TTC549 (cell line): ENCODE measurements at regions not wholly inside any gene's neighbourhood (a gene's known extent, or its start where the extent isn't known, plus 50 kb on each side); places are given as distances from the start of the nearest gene placed in this dataset.

Source experiments
- FAIRE-seq: peaks from 2 replicates; lab custom pipeline; 2012; peaks lifted over from hg19 to GRCh38; lab: Jason Lieb, UNC

DNA sequence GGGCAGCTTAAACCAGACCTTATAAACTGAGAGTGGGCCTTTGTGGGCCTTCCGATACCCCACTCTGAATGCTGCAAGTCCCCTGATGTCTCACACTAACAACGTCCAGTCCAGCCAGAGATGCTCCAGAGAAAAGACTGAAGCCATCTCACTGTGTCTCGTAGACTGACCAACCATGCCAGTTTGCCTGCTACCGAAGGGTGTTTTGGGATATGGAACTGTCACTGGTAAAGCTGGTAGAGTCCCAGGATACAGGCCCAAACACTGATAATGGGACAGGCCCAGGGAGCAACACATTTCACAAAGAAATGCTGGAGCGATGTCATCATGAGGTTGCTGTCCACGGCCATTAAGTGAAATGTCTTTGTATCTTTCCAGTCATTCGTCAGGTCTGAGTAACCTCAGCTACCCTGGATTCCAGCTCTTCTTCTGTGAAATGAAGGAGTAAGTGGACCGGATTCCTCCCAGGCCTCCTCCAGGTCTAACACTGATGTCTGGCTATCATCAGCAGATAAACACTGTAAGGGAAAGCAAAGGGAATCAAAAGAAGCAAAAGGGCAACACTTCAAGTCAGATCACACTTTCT lies 81.6 kb downstream of the SLC5A7 start:
- no peak for FAIRE-seq

DNA sequence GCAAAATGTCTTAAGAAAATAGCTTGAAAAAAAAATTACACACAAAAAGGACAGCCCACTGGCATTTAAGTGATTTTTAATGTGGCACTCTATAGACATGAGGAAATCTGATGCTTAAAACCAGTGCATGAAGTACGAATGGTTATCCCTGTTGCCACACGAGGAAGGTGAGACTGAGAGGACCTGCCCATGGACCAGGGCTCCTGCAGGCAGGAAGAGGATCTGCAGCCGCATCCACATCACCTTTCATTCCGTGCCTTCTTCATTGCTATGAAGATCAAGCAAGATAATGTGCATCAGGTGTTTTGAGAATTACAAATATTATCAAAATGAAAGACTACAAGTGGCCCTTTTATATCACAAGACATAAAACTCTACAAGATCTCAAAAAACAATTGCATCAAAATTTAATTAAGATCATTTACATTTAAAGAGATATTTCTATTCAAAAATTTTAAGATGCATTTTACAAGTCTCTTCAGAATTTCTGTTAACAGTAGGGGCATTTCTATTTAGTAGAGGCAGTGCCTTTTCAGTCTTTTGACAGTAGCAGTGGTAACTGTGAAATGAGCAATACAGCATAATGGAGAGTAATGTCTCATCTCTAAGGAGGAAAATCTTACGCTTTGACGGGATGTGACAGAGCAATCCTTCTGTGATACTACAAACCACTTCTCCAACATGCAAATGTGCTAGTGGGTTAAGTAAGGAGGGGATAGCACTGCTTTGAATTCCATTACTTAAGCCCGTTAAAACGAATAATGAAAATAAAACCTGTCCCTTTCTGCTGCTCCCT lies 83.4 kb downstream of the SLC5A7 start:
- FAIRE-seq, result no peak

DNA sequence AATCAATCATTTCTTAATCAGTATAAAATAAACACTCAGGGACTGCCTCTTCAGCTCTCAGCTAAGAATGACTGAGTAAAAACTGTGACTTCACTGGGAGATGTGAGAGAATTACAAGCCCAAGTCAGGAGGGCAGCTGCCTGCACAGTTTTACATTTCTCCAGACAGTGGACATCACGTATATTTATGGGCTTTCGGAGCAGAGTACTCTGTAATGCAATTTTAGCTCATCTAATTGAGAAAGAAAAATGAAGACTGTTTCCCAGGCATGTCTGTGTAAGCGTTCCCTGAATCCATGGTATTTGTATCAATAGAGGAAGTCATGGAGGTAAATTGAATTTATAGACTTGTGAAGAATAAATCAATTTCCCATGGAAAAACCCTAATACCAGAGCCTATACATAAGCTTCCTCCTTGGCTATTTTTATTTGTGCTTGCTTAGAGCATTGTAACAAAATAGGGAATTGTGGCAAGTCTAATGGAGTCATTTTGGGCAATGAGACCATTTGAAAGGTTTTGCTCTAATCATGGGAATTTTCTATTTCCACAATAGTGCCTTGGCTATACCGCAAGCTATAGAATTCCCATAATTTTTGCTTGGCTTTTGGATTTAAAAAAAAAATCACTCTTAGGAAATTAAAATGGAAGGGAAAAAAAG lies 87.2 kb downstream of the SLC5A7 start:
- FAIRE-seq, result no peak

DNA sequence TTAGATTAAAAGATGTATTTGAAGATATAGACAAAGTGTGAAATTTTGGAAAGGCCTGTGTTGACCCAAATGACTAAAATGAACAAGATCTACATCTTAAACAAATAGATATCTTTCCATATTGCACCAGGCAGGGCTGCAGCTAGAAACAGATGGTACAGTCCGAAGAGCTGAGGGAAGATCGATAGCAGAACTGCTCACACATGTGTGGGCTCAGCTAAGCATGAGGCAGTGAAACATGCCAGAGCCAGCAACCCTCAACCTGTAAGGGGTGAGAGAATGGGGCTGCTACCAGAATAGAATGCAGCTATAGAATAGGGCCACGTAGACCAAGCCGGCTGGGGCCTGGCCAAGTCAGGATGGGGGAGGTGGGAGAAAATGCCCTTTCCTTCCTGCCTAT lies 87.8 kb downstream of the SLC5A7 start:
- no peak for FAIRE-seq

DNA sequence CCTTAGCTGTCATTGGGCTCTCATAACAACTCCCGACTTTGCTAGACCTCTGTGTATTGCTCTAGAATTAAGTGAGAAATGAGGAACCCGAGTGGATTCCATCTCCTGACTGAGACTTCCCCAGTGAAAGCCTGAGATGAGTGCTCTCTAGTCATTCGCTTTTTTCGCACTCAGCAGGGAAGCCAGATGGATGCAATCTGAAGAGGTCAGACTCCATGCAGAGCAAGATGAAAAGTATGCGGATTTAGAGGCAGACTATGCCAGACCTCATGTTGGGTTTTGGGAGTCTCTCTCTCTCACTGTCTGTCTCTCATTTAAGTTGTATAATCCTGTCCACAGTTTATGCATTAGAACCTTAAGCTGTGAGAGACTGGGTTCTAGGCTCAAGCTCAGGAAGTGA lies 88.6 kb downstream of the SLC5A7 start:
- FAIRE-seq, result no peak

DNA sequence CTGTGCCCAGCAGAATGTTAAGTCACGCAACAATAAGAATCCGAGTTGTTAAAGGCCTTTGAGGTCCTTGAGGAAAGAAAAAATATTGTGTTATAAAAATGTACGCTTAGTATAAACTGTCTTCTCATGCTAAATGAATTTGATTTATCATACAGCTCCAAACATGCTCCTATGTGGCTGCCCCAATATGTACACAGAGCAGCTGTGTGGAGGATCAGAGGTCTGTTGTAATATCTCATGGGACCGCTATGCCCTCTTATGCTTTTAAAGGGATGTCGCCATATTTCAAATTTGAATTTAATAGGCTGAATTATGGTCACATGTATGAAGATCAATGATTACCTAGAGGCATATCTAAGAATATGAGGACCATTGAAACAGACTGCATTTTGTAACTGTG lies 90.2 kb downstream of the SLC5A7 start:
- no peak for FAIRE-seq

DNA sequence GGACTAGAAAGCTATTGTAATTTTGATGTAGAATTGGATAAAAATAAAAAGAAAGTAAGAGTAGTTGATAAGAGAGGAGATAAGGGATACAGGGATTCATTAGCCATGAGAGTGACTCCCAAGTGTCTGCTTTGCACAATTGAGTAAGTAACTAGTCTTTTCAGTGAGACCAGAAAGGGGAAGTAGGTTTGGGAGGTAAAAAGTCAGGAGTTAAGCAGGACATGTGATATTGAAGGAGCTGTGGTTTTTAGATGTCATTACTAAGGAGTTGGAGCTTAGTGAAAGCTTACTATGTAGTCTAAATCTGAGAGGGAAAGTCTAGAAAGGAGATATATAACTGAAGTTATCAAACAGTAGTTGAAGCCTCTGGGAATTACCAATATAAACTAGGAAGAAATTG lies 93.4 kb downstream of the SLC5A7 start:
- FAIRE-seq, result no peak

- FAIRE-seq, result no peak
Measured at GRCh38 chr2:108080177-108080576, 93.9 kb downstream of the SLC5A7 start.

GRCh38 chr2:108082978-108083377 lies 96.7 kb downstream of the SLC5A7 start:
- no peak for FAIRE-seq

DNA sequence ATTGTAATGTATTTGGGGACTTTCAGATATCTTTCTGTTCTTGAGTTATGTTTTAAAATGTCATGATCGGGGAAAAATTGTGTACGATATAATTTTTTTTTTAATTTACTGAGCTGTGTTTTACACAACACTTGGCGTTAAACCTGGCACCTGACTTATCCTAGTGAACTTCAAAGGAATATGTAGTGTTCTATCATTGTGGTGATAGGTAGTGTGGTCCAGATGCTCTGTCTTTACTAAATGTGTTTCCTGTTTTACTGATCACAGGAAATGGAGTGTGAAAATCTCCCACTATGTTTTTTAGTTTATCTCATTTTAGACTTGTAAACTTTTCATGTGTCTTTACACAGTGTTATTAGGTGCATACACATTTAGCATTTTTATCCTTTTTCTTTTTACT lies 98.0 kb downstream of the SLC5A7 start:
- FAIRE-seq, result no peak

DNA sequence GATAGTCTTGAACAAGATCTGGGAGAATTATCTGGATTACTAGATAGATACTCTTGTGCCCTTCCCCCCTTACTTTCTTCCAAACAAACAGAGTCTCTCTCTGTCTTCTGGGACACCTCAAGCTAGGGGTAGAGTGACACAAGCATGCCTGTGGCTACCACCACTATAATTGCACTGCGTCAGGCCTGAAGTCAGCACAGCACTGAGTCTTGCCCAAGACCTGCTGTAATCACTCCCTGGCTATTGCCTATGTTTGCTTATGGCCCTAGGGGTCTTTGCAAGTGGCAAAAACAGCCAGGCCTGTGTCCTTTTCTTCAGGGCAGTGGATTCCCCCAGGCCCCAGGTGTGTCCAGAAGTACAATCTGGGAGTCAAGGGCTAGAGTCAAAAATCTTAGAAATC lies 106.6 kb downstream of the SLC5A7 start:
- no peak for FAIRE-seq

DNA sequence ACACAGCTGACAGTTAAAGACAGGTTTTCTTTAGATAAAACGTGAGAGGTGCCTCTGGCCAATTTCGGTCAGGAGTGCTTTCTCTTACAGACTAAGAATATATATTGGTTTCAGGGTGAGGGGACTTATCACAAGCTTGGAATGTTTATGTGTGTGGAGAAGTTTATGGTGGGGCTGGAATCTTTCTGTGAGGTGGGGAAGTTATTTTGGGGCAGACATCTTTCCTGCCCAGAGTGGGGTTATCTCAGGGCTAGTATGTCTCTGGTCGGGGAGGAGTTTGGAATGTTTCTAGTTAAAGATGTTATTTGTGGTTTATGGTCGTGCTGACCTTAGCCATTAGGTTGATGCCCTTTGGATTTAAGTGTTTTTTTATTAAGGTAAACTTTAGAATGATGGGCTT lies 115.2 kb downstream of the SLC5A7 start:
- FAIRE-seq, result no peak

GRCh38 chr2:108106731-108107130 lies 120.4 kb downstream of the SLC5A7 start:
- no peak for FAIRE-seq

DNA sequence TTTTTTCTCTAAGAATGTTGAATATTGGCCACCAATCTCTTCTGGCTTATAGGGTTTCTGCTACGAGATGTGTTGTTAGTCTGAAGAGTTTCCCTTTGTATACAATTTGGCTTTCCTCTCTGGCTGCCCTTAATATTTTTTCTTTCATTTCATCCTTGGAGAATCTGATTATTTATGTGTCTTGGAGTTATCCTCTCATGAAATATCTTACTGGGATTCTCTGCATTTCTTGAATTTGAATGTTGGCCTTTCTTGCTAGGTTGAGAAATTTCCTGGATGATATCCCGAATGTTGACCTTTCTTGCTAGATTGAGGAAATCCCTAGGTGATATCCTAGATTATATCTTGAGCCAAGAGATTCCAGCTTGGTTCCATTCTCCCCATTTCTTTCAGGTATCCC lies 125.6 kb downstream of the SLC5A7 start:
- no peak for FAIRE-seq

GRCh38 chr2:108115868-108116267 lies 123.9 kb upstream of the SULT1C3 start:
- FAIRE-seq, result no peak

DNA sequence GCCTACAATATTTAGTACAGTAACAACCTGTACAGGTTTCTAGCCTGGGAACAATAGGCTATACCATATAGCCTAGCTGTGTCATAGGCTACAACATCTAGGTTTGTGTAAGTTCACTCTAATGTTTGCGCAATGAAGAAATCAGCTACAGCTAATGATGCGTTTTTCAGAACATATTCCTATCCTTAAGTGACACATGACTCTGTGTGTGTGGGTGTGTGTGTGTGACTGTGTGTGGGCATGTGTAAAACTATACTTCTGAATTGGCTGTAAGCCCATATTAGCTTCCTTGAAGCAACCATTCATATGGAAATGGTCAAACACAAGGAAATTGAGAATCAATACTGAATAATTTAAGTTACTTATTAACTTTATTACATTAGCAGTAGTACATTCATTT lies 120.8 kb upstream of the SULT1C3 start:
- no peak for FAIRE-seq

GRCh38 chr2:108119492-108119891 lies 120.3 kb upstream of the SULT1C3 start:
- FAIRE-seq, result no peak

- no peak for FAIRE-seq
Measured at GRCh38 chr2:108124736-108125495, 114.9 kb upstream of the SULT1C3 start.

GRCh38 chr2:108125581-108125980 lies 114.2 kb upstream of the SULT1C3 start:
- FAIRE-seq, result no peak

GRCh38 chr2:108128249-108128648 lies 111.5 kb upstream of the SULT1C3 start:
- FAIRE-seq, result no peak

- no peak for FAIRE-seq
Measured at GRCh38 chr2:108129636-108130035, 110.1 kb upstream of the SULT1C3 start.

- no peak for FAIRE-seq
Measured at GRCh38 chr2:108133457-108133856, 106.3 kb upstream of the SULT1C3 start.

GRCh38 chr2:108139521-108139920 lies 100.2 kb upstream of the SULT1C3 start:
- no peak for FAIRE-seq
